Neural progenitor cell (in vitro differentiated cells): ENCODE measurements at regions not wholly inside any gene's neighbourhood (a gene's known extent, or its start where the extent isn't known, plus 50 kb on each side); places are given as distances from the start of the nearest gene placed in this dataset.

Experiments
- DNase-seq: peaks from one replicate; pipeline ENCODE4 v3.0.0-alpha.2; 2016; ENCODE audit warnings: low spot score
- H2AFZ ChIP-seq: fragments of 200-600 bp; sonication (generic); replicated peaks from 2 replicates; pipeline ENCODE4 v1.6.1; 2016; ENCODE audit warnings: antibody characterized with exemption
- H3F3A ChIP-seq: fragments of 200-600 bp; sonication (generic); 2 replicates; pipeline ENCODE4 v1.6.1; 2016; ENCODE audit warnings: antibody characterized with exemption, low read depth
- H3K27ac ChIP-seq: fragments of 200-600 bp; sonication (generic); 2 replicates; pipeline ENCODE4 v1.5.1; 2016; ENCODE audit warnings: mild to moderate bottlenecking
- H3K27me3 ChIP-seq: fragments of 200-600 bp; sonication (generic); 2 replicates; pipeline ENCODE4 v1.6.1; 2016; ENCODE audit warnings: mild to moderate bottlenecking, moderate library complexity
- H3K36me3 ChIP-seq: fragments of 200-600 bp; sonication (generic); 2 replicates; pipeline ENCODE4 v1.5.1; 2016
- H3K4me1 ChIP-seq: fragments of 200-600 bp; sonication (generic); 2 replicates; pipeline ENCODE4 v1.6.1; 2016; ENCODE audit warnings: mixed run types
- H3K4me2 ChIP-seq: fragments of 200-600 bp; sonication (generic); 2 replicates; pipeline ENCODE4 v1.6.1; 2016
- H3K4me3 ChIP-seq: fragments of 200-600 bp; sonication (generic); 2 replicates; pipeline ENCODE4 v1.5.1; 2016
- H3K79me2 ChIP-seq: fragments of 200-600 bp; sonication (generic); 2 replicates; pipeline ENCODE4 v1.6.1; 2016; ENCODE audit warnings: low read depth
- H3K9ac ChIP-seq: fragments of 200-600 bp; sonication (generic); 2 replicates; pipeline ENCODE4 v1.6.1; 2016
- H3K9me3 ChIP-seq: fragments of 200-600 bp; sonication (generic); 2 replicates; pipeline ENCODE4 v1.5.1; 2016; ENCODE audit warnings: low read depth
- H4K20me1 ChIP-seq: fragments of 200-600 bp; sonication (generic); 2 replicates; pipeline ENCODE4 v1.6.1; 2016; ENCODE audit warnings: low read depth
- H3K27ac Mint-ChIP-seq: 3 replicates; pipeline ENCODE4 v1.8.0; 2021; ENCODE audit warnings: mixed read lengths
- H3K27me3 Mint-ChIP-seq: 2 replicates; pipeline ENCODE4 v1.8.0; 2022; ENCODE audit warnings: low read depth, mild to moderate bottlenecking, inconsistent platforms, moderate library complexity, mixed read lengths; ENCODE audit not compliant: insufficient read depth
- H3K36me3 Mint-ChIP-seq: 3 replicates; pipeline ENCODE4 v1.8.0; 2021; ENCODE audit warnings: mixed read lengths
- H3K4me1 Mint-ChIP-seq: 3 replicates; pipeline ENCODE4 v1.8.0; 2021; ENCODE audit warnings: mixed read lengths
- H3K4me3 Mint-ChIP-seq: 3 replicates; pipeline ENCODE4 v1.8.0; 2021; ENCODE audit warnings: mild to moderate bottlenecking, moderate library complexity, mixed read lengths
- H3K9me3 Mint-ChIP-seq: 3 replicates; pipeline ENCODE4 v1.8.0; 2020; ENCODE audit warnings: mixed read lengths
- EZH2 ChIP-seq: fragments of 200-600 bp; sonication (generic); IDR thresholded peaks from 2 replicates; pipeline ENCODE4 v1.6.1; 2017; ENCODE audit warnings: antibody characterized with exemption, mild to moderate bottlenecking, moderate library complexity
- EZH2phosphoT487 ChIP-seq: fragments of 200-600 bp; sonication (generic); IDR thresholded peaks from 2 replicates; pipeline ENCODE4 v1.6.1; 2017; ENCODE audit warnings: antibody characterized with exemption
- TF ChIP-seq, protein P1 (sequence below): fragments of 200-600 bp; sonication (generic); IDR thresholded peaks from 2 replicates; pipeline ENCODE4 v1.5.1; 2017; ENCODE audit warnings: antibody characterized with exemption, mild to moderate bottlenecking

DNA sequence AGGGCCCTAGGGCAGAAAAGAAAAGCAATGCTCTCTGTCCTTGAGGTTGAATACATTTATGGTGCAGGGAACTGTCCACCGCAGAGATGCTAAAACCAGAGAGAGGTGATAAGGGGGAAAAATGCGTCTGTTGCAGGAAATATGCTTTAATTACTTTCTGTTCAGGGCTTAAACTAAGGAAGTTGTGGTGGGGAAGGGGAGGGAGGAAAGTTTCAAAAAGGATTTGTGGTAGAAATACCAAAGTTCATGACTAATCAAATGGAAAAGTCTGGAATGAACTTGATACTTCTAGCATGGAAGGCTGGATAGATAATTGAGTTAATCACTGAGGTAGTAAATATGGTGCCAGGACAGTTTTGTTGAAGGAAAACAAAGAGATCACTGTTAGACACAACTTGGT is 99.0 kb downstream of the ASB9 start:
- no peaks in the 10 kb centered on the region for H3F3A ChIP-seq
- no peak for DNase-seq
- no peaks in the 10 kb centered on the region for H3K27me3 Mint-ChIP-seq
- H3K4me1 ChIP-seq: no peaks in the 10 kb centered on the region
- H3K36me3 ChIP-seq: no peaks in the 10 kb centered on the region
- no peak overlapping the region for H2AFZ ChIP-seq
- TF ChIP-seq EZH2 (no peak), EZH2phosphoT487 (no peak)
- TF ChIP-seq, protein P1, sequence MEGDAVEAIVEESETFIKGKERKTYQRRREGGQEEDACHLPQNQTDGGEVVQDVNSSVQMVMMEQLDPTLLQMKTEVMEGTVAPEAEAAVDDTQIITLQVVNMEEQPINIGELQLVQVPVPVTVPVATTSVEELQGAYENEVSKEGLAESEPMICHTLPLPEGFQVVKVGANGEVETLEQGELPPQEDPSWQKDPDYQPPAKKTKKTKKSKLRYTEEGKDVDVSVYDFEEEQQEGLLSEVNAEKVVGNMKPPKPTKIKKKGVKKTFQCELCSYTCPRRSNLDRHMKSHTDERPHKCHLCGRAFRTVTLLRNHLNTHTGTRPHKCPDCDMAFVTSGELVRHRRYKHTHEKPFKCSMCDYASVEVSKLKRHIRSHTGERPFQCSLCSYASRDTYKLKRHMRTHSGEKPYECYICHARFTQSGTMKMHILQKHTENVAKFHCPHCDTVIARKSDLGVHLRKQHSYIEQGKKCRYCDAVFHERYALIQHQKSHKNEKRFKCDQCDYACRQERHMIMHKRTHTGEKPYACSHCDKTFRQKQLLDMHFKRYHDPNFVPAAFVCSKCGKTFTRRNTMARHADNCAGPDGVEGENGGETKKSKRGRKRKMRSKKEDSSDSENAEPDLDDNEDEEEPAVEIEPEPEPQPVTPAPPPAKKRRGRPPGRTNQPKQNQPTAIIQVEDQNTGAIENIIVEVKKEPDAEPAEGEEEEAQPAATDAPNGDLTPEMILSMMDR: no peak
- H3K27ac ChIP-seq: no peak overlapping the region
- H3K9me3 Mint-ChIP-seq: peaks cover 2% of the 10 kb centered on the region
- H3K27me3 ChIP-seq: no peaks in the 10 kb centered on the region
- no peak overlapping the region for H3K9ac ChIP-seq
- H3K36me3 Mint-ChIP-seq: no peaks in the 10 kb centered on the region
- H4K20me1 ChIP-seq: no peaks in the 10 kb centered on the region
- H3K4me3 Mint-ChIP-seq: no peak overlapping the region
- H3K79me2 ChIP-seq: no peaks in the 10 kb centered on the region
- H3K4me1 Mint-ChIP-seq: peaks cover 3% of the 10 kb centered on the region
- H3K4me3 ChIP-seq: no peak overlapping the region
- peaks cover 5% of the 10 kb centered on the region for H3K9me3 ChIP-seq
- H3K27ac Mint-ChIP-seq: no peak overlapping the region
- no peak overlapping the region for H3K4me2 ChIP-seq

GRCh38 chrX:15167826-15168225 is 102.1 kb downstream of the ASB9 start:
- Histone ChIP-seq H3K4me1 (no peaks in the 10 kb centered on the region), H3K27me3 (no peaks in the 10 kb centered on the region), H3K36me3 (no peaks in the 10 kb centered on the region), H3K79me2 (no peaks in the 10 kb centered on the region), H3K9me3 (peaks cover 13% of the 10 kb centered on the region), H2AFZ (no peak overlapping the region), H3K9ac (no peak overlapping the region), H3K4me2 (no peak overlapping the region), H3K4me3 (no peak overlapping the region), H3K27ac (no peak overlapping the region), H4K20me1 (no peaks in the 10 kb centered on the region), H3F3A (no peaks in the 10 kb centered on the region)
- Mint-ChIP-seq H3K27ac (no peak overlapping the region), H3K9me3 (peaks cover 2% of the 10 kb centered on the region), H3K36me3 (no peaks in the 10 kb centered on the region), H3K4me1 (peaks cover 3% of the 10 kb centered on the region), H3K4me3 (no peak overlapping the region), H3K27me3 (no peaks in the 10 kb centered on the region)
- TF ChIP-seq EZH2phosphoT487 (no peak), EZH2 (no peak)
- TF ChIP-seq, protein P1: no peak
- no peak for DNase-seq

- Histone ChIP-seq H3K36me3 (no peaks in the 10 kb centered on the region), H3K27ac (no peak overlapping the region), H3K9me3 (peaks cover 14% of the 10 kb centered on the region), H3K4me2 (no peak overlapping the region), H3K79me2 (no peaks in the 10 kb centered on the region), H4K20me1 (no peaks in the 10 kb centered on the region), H3F3A (no peaks in the 10 kb centered on the region), H3K27me3 (no peaks in the 10 kb centered on the region), H3K4me1 (no peaks in the 10 kb centered on the region), H2AFZ (no peak overlapping the region), H3K4me3 (no peak overlapping the region), H3K9ac (no peak overlapping the region)
- TF ChIP-seq, protein P1: no peak
- Mint-ChIP-seq H3K27me3 (no peaks in the 10 kb centered on the region), H3K4me3 (no peak overlapping the region), H3K27ac (no peak overlapping the region), H3K4me1 (peaks cover under 1% of the 10 kb centered on the region), H3K9me3 (peaks cover 2% of the 10 kb centered on the region), H3K36me3 (no peaks in the 10 kb centered on the region)
- no peak for DNase-seq
Measured at GRCh38 chrX:15165832-15166231, 104.1 kb downstream of the ASB9 start.

GRCh38 chrX:15163131-15163530 is 106.8 kb downstream of the ASB9 start:
- TF ChIP-seq, protein P1: no peak
- TF ChIP-seq EZH2 (no peak), EZH2phosphoT487 (no peak)
- H3K4me1 Mint-ChIP-seq: no peaks in the 10 kb centered on the region
- H3K9ac ChIP-seq: no peak overlapping the region
- no peak overlapping the region for H3K27ac ChIP-seq
- H3K79me2 ChIP-seq: no peaks in the 10 kb centered on the region
- H2AFZ ChIP-seq: no peak overlapping the region
- no peaks in the 10 kb centered on the region for H3K9me3 Mint-ChIP-seq
- H4K20me1 ChIP-seq: no peaks in the 10 kb centered on the region
- H3K27me3 Mint-ChIP-seq: no peaks in the 10 kb centered on the region
- peaks cover 14% of the 10 kb centered on the region for H3K9me3 ChIP-seq
- H3K27ac Mint-ChIP-seq: no peak overlapping the region
- no peak for DNase-seq
- no peaks in the 10 kb centered on the region for H3K36me3 ChIP-seq
- H3K36me3 Mint-ChIP-seq: no peaks in the 10 kb centered on the region
- no peak overlapping the region for H3K4me3 Mint-ChIP-seq
- H3K4me2 ChIP-seq: no peak overlapping the region
- H3K4me1 ChIP-seq: no peaks in the 10 kb centered on the region
- no peak overlapping the region for H3K4me3 ChIP-seq
- no peaks in the 10 kb centered on the region for H3K27me3 ChIP-seq
- H3F3A ChIP-seq: no peaks in the 10 kb centered on the region
